Brain pericyte (primary cell): ENCODE measurements at regions not wholly inside any gene's neighbourhood (a gene's known extent, or its start where the extent isn't known, plus 50 kb on each side); places are given as distances from the start of the nearest gene placed in this dataset.

Experiments used
- DNase-seq: peaks from one replicate; pipeline ENCODE4 v3.0.0-alpha.2; 2012; ENCODE audit warnings: low read depth, low spot score

GRCh38 chrX:16222151-16222550 is 54.9 kb downstream of the MAGEB17 start:
- no peak for DNase-seq

GRCh38 chrX:16223385-16223784 is 56.1 kb downstream of the MAGEB17 start:
- no peak for DNase-seq

- DNase-seq, result peak; percentile 17
Observed at GRCh38 chrX:16239211-16239610, 71.9 kb downstream of the MAGEB17 start.

- no peak for DNase-seq
Observed at GRCh38 chrX:16240231-16240905, 73.1 kb downstream of the MAGEB17 start.

- DNase-seq, result no peak
Observed at GRCh38 chrX:16240968-16241367, 73.7 kb downstream of the MAGEB17 start.

- DNase-seq, result no peak
Observed at GRCh38 chrX:16250296-16250695, 83.0 kb downstream of the MAGEB17 start.

- no peak for DNase-seq
Observed at GRCh38 chrX:16251782-16252181, 84.5 kb downstream of the MAGEB17 start.

- no peak for DNase-seq
Observed at GRCh38 chrX:16258882-16259281, 91.6 kb downstream of the MAGEB17 start.

GRCh38 chrX:16267431-16267830 is 100.2 kb downstream of the MAGEB17 start:
- DNase-seq, result no peak

GRCh38 chrX:16268206-16268605 is 100.9 kb downstream of the MAGEB17 start:
- DNase-seq, result no peak

- DNase-seq, result no peak
Observed at GRCh38 chrX:16278927-16279326, 111.6 kb downstream of the MAGEB17 start.

- DNase-seq, result no peak
Observed at GRCh38 chrX:16282209-16282608, 114.9 kb downstream of the MAGEB17 start.

GRCh38 chrX:16284842-16285241 is 117.6 kb downstream of the MAGEB17 start:
- DNase-seq, result no peak

- DNase-seq, result no peak
Observed at GRCh38 chrX:16290997-16291396, 123.7 kb downstream of the MAGEB17 start.

- DNase-seq, result no peak
Observed at GRCh38 chrX:16300831-16301230, 133.6 kb downstream of the MAGEB17 start.

- DNase-seq, result no peak
Observed at GRCh38 chrX:16304751-16305150, 137.5 kb downstream of the MAGEB17 start.

- no peak for DNase-seq
Observed at GRCh38 chrX:16305187-16305586, 137.9 kb downstream of the MAGEB17 start.

GRCh38 chrX:16307950-16308349 is 140.7 kb downstream of the MAGEB17 start:
- DNase-seq, result no peak

- DNase-seq, result no peak
Observed at GRCh38 chrX:16308773-16309172, 141.5 kb downstream of the MAGEB17 start.

- DNase-seq, result no peak
Observed at GRCh38 chrX:16310326-16310725, 143.0 kb downstream of the MAGEB17 start.

GRCh38 chrX:16311671-16312070 is 144.4 kb downstream of the MAGEB17 start:
- DNase-seq, result no peak

- no peak for DNase-seq
Observed at GRCh38 chrX:16312761-16313623, 145.7 kb downstream of the MAGEB17 start.

- no peak for DNase-seq
Observed at GRCh38 chrX:16316331-16316730, 149.1 kb downstream of the MAGEB17 start.
